Cardiac septum (tissue), 1 donor: ENCODE measurements at regions not wholly inside any gene's neighbourhood (a gene's known extent, or its start where the extent isn't known, plus 50 kb on each side); places are given as distances from the start of the nearest gene placed in this dataset.
"Not testable (repeated sequence)": the region's sequence is repeated elsewhere in the genome, so short reads cannot be mapped to it uniquely, and the experiment has no call there.

ENCODE experiments used
- DNase-seq: peaks from one replicate; pipeline ENCODE4 v3.0.0-alpha.2; 2020; ENCODE audit warnings: low spot score
- intact Hi-C: fragments of 100-400 bp; cut with DNase I; formaldehyde crosslinking; loops from one replicate; pipeline ENCODE4 v1.14.0; 2022
- donor health status: DM: no; HTN: no; CAD: no.

GRCh38 chr20:5662769-5663168 lies 52.0 kb upstream of the GPCPD1 start:
- DNase-seq, result no peak
- intact Hi-C loops, result no loop called here

GRCh38 chr20:5660756-5661155 lies 50.0 kb upstream of the GPCPD1 start:
- intact Hi-C loops, DNase-seq: not testable (repeated sequence)
